GM18858 (cell line): ENCODE measurements at regions not wholly inside any gene's neighbourhood (a gene's known extent, or its start where the extent isn't known, plus 50 kb on each side); places are given as distances from the start of the nearest gene placed in this dataset.
"Not testable (repeated sequence)": the region's sequence is repeated elsewhere in the genome, so short reads cannot be mapped to it uniquely, and the experiment has no call there.

Experiments
- ATAC-seq: cut with Tn5 transposase; IDR thresholded peaks from one replicate; pipeline ENCODE4 v1.9.1; 2021; ENCODE audit not compliant: unreplicated experiment

DNA sequence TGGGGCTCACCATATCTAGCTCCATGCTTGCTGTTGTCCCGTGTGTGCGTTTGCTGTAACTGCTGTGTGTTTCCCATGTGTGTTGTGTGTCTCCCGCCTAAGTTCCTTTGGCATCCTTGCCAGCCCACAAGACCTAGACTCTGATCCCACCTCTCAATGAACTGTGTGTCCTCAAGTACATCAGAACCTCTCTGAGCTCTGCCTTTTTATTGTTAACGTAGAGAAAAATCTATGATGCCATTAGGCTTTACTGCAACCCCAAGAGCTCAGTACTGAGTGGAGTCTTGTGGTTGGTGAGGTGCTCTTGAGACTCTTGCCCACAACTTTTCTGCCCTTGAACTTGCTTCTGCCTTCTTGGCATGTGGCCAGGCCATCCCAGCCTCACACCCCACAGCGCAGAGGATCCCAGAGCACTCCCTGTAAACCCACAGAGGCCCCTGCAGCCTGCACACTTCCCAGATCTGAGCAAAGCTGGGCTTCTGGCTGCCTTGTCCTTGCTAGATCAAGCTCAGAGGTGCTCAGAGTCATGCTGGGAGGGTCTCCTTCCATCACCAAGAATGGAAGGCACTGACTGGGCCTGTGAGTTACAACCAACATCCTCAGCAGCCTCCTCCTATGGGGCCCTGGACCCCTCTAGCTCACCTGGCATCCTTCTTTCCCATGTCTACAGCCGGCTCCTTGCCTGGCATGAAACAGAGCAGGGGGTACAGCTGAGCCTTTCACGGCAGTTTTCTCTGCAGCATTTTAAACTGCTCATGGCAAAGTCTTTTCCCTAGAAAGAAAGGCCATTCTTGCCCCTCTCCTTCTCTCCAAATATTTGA lies 643.4 kb downstream of the ACTR3B start:
- no peak for ATAC-seq

- no peak for ATAC-seq
Observed at GRCh38 chr7:153404124-153404523, 644.6 kb downstream of the ACTR3B start.

DNA sequence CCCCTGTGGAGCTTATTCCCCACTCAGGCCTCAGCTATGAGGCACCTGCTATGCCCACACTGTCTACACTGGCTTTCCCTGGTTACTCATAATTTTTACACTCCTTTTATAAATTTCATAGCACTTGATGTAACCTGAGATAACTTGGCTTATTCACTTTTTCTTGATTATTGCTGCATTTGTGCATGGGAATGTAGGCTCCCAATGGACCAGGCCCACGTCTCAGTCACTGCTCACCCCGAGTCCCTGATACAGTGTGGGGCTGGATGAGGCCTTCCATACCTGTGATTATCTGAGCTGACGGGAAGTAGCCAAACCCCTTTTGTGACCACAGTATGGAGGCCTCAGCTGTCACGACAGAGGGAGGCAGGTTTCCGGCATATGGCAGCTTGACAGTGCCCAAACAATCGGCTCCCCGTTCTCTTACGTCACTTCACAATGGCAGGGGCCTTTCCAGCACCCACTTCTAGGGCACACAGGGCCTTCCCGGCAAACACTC lies 645.3 kb downstream of the ACTR3B start:
- ATAC-seq = no peak

DNA sequence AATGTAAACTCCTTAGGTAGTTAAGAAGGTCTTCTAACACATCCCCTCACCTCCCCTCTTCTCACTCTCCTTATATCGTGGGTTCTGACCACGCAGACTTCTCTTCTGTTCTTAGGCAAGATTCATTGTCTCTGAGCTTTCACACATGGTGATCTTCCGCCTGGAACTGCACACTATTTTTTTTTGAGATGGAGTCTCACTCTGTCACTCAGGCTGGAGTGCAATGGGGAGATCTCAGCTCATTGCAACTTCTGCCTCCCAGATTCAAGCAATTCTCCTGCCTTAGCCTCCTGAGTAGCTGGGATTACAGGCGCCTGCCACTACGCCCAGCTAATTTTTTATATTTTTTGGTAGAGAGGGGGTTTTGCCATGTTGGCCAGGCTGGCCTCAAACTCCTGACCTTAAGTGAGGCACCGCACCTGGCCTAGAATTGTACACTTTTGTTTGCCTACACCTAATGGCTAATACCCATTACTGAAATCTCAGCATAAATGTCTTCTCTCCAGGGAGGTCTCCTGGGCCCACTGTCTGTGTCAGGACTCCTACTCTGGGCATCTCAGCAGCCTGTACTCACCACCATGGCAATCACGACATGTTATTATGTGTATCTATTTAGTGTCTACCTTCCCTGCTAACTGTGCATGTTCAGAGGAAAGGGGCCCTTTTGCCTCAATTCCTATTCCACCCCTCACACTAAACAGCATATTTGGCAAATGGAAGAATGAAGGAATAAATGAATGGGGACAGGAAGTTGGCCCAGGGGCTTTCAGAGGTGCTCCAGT lies 646.3 kb upstream of the DPP6 start:
- no peak for ATAC-seq

DNA sequence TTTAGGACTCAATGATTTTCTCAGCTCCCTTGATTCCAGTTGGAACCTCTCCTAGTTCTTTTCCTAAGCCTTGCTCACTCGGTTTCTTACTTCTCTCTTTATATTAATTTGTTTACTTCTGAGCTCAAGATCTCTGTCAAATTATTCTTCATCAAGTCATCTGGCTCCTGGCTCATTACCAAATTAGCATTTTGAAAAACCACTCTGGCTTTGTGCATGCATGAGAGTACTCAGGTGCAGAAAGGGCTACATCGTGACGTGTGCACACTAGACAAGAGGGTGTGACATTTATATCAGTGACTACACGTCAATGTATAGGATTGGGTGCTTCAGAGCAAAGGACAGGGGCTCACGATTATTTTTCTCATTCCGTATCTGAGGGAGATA lies 645.7 kb upstream of the DPP6 start:
- ATAC-seq = no peak

DNA sequence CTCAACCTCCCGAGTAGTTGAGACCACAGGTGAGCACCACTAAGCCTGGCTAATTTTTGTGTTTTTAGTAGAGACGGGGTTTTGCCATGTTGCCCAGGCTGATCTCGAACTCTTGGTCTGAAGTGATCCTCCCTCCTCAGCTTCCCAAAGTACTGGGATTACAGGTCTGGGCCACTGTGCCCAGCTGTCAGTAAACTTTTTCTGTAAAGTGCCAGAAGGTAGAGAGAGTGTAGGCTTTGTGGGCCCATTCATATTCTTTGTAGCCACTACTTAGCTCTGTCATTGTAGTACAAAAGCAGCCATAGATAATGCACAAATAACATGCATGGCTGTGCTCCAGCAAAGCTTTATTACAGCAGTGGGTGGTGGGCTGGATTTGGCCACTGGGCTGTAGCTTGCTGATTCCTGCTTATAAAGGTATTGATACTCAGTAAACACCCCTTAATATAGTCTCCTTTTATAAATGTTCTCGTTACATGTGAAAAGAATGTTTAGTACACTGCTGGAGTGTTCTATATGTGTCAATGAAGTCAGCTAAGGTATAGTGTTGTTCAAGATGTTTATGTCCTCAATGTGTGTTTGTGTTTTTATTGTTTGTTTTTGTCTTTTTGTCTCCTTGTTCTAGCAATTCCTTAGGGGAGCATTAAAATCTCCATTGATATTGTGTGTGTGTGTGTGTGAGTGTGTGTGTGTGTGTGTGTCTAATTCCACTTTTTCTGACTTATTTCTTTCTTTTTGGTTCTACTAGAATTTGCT lies 644.7 kb upstream of the DPP6 start:
- ATAC-seq = no peak

GRCh38 chr7:153408360-153409335 lies 643.5 kb upstream of the DPP6 start:
- ATAC-seq = no peak

- not testable (repeated sequence) for ATAC-seq
Observed at GRCh38 chr7:153409567-153410342, 642.4 kb upstream of the DPP6 start.

DNA sequence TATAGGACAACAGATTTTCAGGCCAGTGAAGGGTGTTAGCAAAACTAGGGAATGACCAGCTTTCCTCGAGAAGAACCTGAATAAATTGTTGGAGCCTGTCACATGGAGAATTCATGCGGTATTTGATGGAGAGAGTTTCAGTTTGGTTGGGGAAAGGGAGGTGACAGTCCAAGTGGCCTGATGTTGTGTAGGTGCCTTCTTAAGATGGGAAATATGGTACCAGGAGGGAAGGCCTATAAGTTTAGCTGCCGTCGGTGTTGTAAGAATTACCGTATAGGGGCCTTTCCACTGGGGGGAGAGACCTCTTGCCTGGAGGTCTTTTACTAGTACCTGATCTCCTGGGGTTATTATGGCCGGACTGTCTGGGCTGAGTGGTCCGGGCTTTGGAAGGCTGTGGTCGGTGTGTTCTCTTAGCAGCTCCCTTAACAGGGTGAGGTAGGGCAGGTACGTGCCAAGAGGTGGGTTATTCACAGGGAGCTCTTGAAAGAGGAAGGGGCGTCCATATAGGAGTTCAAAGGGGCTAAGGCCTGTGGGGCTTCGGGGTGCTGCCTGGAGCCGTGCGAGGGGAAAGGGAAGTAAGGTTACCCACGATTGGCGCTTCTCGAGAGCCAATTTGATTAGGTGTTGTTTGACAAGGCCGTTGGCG lies 641.1 kb upstream of the DPP6 start:
- ATAC-seq = not testable (repeated sequence)

- ATAC-seq = not testable (repeated sequence)
Observed at GRCh38 chr7:153412114-153412823, 639.9 kb upstream of the DPP6 start.

- not testable (repeated sequence) for ATAC-seq
Observed at GRCh38 chr7:153412824-153413198, 639.4 kb upstream of the DPP6 start.

DNA sequence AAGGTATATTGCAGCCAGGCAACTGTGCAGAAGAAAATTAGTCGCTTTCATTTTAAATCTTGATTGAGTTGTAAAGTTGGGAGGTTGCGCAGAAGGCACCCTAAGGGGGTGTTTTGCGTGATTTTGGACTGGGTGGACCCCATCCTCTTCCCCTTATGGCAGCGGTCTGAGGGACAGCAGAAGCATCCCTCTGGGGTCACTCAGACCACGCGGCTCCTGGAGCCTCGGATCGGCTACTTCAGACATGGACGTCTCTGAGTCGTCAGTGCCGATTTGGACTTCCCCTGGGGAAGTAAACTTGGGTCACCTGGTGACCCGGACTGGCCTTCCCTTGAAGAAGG lies 639.0 kb upstream of the DPP6 start:
- no peak for ATAC-seq

- ATAC-seq = no peak
Observed at GRCh38 chr7:153413540-153414287, 638.5 kb upstream of the DPP6 start.

GRCh38 chr7:153414288-153414629 lies 637.9 kb upstream of the DPP6 start:
- no peak for ATAC-seq

GRCh38 chr7:153415632-153416031 lies 636.6 kb upstream of the DPP6 start:
- ATAC-seq = no peak

GRCh38 chr7:153422291-153423209 lies 629.6 kb upstream of the DPP6 start:
- no peak for ATAC-seq

- ATAC-seq = no peak
Observed at GRCh38 chr7:153423210-153423590, 629.0 kb upstream of the DPP6 start.
